Renal pelvis (tissue), 1 donor: ENCODE measurements at regions not wholly inside any gene's neighbourhood (a gene's known extent, or its start where the extent isn't known, plus 50 kb on each side); places are given as distances from the start of the nearest gene placed in this dataset.

Source experiments
- DNase-seq: peaks from one replicate; pipeline ENCODE4 v3.0.0-alpha.2; 2013

DNA sequence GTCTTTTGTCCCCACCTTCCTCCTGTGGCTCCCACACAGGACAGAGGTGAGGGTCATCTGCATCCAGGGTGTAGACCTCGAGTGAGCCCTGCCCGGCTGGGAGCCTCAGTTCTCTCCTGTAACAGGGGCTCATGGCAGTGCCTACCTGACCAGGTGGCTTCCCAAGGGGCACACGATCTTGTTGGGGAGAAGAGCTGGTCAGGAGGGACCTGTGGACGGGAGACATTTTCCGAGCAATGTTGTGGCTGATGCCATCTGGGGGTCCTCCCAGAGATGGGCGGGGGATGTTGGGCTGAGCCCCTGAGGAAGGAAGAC is 51.9 kb downstream of the CEBPB start:
- DNase-seq = no peak

GRCh38 chr20:50242863-50243609 is 52.4 kb downstream of the CEBPB start:
- DNase-seq = no peak

- DNase-seq = no peak
These were observed 53.2 kb downstream of the CEBPB start for GRCh38 chr20:50243610-50244351.

GRCh38 chr20:50244352-50245149 is 53.9 kb downstream of the CEBPB start:
- DNase-seq = no peak

DNA sequence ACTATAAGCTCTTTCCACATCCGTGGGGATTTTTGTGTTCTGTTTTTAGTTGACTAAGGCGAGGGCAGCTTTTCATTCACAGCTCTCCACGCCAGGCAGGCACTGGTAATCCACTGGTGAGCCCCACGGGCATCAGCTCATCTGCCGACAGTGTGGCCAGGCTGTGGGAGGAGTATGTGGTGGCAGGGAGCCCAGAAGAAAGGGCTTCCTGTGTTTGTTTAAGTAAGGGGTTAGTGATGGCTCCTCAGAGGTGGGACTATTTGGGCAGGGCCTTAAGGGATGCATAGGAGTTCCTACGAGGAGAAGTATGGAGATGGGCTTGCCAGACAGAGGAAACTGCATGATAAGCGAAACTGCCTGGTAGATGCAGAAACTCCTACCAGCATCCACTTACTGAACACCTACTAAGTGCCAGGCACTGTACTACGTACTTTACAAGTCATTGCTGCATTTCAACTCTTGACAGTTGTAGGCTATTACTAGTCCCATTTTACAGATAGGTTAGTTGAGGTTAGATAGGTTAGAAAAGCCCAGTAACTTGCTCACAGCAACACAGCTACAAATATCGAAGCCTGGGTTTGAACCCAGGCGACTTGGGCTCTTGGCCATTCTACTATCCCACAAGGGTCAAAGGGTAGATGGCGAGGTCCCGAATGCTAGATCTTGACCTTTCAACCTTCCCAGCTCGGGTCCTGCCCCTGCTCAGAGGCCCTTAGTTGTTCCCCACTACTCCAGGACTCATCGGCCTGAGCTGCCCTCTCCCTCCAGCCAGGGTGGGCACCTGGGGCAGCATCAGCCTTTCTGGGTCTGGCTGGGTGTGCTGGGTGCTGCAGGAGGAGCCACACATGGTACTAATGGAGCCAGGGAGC is 55.1 kb downstream of the CEBPB start:
- no peak for DNase-seq

- DNase-seq = no peak
These were observed 56.0 kb downstream of the CEBPB start for GRCh38 chr20:50246367-50247195.

GRCh38 chr20:50247196-50248094 is 56.8 kb downstream of the CEBPB start:
- no peak for DNase-seq

DNA sequence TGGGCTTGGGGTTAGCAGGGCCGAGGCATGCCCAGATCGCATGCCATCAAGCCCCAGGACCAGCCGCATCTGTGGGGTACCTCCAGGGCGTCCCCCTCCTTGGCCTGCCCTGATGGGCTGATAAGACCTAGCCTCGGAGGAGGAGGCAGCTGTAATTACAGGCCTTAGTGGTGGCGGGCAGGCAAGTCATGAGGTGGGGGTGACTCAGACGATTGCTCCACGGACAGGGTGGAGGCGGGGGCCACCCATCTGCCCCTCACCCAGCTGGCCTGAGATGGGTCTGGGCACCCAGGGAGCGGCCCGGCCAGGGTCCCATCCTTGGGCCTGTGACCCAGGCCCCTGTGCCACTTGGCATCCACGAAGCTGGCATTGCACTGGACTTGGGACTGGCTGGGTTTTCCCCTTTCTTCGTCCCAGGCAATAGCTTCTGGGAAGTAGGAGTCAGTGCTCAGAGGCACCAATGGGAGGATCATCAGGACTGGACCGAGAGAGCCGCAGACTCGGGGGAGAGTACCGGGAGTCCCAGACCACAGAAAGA is 57.5 kb downstream of the CEBPB start:
- no peak for DNase-seq

GRCh38 chr20:50249447-50250388 is 59.1 kb downstream of the CEBPB start:
- DNase-seq = no peak

DNA sequence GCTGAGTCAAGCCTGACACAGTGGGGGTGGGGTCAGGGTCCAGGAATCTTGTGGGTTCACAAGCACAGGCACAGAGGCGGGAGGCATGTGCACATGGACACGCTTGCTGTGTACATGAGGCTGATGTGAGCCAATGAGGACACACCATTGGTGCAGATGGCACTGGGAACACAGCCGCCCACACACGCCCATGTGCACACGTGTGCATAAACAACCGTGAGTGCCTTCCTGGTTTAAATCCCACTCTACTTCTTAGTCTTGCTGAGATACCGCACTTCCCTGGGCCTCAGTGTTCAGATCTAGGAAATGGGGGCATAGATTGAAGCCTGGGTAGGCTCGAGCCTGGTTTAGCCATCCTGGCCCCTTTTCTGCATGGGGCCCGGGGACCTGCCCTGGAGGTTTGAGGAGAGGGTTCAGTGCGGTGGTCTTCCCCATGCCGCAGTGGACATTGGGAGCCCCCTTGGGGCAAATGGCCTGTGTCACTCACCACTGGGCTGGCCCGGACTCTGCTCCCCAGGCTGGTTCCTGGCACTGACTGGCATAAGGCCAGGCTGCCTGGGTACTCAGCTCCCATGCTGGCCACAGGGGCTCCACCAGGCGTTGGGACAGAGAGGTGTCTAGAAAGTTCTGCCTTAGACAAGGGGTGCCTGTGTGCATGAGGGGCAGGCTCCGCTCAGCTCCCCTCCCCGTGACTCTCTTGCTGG is 60.2 kb downstream of the CEBPB start:
- no peak for DNase-seq

- DNase-seq = no peak
These were observed 60.7 kb downstream of the CEBPB start for GRCh38 chr20:50251383-50251748.

DNA sequence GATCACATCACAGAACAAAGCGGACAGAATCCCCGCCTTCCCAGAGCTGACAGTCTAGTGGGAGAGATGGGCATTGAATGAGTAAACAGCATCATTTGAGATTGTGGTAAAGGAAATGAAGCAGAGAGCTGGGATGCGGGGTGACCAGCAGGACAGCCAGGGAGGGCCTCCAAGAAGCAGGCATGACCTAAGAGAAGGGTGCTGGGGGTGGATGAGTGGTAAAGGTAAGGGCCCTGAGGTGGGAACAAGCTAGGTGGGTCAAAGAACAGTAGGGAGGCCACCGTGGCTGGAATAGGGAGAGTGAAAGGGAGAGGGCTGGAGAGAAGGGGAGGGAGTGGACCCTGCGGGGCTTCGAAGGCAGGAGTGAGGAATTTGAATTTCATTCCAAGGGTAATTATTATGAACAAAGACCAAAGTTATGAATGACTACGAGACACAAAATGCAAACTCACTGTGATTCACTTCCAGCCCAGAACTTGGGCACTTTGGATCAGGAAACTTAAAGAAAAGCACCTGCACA is 61.4 kb downstream of the CEBPB start:
- no peak for DNase-seq

- no peak for DNase-seq
These were observed 62.1 kb downstream of the CEBPB start for GRCh38 chr20:50252701-50253100.

DNA sequence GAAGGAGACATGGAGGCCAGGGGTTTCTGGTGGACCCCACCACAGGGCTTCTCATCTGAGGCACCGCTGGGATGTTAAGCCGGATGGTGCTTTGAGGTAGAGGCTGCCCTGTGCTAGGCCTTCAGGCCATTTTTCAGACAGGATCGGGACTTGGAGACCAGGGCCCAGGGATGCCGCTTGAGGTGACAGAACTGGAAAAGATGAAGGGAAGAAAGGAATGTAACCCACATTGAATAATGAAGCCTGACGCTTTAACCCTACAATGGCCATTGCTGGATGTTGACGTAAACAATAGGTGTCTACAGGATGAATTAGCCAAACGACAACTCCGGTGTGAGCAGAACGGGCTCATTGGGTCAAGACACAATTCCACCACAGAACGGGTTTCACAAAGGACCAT is 62.5 kb downstream of the CEBPB start:
- DNase-seq = no peak

DNA sequence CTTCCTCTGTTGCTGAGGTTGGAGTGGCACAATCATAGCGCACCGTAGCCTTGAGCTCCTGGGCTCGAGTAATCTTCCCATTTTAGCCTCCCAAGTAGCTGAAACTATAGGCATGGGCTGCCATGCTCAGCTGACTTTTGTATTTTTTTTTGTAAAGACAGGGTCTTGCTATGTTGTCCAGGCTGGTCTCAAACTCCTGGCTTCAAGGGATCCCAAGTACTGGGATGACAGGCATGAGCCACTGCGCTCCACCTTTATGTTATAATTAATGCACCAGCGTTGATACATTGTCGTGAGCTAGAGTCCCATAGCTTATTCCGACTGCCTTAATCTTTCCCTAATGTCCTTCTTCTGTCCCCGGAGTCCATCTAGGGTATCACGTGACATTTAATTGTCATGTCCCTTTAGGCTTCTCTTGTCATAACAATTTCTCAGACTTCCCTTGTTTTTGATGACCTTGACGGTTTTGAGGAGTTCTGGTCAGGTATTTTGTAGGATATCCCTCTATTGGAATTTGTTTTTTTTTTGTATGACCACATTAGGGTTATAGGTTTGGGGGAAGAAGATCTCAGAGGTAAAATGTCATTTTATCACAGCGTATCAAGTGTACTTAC is 63.9 kb downstream of the CEBPB start:
- no peak for DNase-seq

DNA sequence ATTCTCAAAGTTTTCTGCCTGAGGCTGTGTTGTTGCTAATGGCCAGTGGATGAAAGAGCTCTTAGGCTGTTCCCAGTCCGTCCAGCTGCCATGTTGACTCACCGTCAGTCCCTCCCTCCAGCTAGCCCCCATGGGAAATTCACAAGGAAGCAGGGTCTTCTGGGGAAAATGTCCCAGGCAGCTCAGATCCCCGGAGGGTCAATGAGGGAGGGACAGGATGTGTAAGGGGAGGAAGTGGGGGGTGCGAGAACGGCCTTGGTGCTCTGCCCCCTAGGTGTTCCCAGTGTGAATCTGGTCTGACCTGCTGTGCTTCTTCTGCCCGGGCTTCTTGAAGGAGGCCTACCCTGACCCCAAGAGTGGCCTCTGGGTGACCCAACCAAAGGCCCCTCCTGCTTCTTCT is 65.9 kb downstream of the CEBPB start:
- no peak for DNase-seq

- DNase-seq = no peak
These were observed 67.2 kb downstream of the CEBPB start for GRCh38 chr20:50257860-50258259.
